ENCODE measurements at regions not wholly inside any gene's neighbourhood (a gene's known extent, or its start where the extent isn't known, plus 50 kb on each side); places are given as distances from the start of the nearest gene placed in this dataset.

DNA sequence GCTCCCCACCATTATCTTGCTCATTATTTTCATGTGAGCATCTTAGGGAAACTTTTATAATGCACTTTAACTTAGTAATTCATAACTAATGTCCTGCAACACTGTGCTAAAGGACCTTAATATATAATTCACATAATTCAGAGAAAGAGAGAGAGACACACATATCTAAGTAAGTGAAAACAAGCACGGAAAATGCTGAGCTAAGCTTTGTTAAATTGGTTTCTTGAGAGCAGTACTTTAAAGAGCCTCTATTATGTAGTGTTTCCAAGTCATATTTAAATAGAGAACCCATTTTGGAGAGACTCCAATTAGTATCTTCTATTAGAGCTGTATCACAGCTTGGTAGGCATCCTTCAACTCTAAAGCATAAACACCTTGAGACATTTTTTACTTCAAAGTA lies 354.1 kb upstream of the SOX14 start (continued):
- TF ChIP-seq, protein P1, sequence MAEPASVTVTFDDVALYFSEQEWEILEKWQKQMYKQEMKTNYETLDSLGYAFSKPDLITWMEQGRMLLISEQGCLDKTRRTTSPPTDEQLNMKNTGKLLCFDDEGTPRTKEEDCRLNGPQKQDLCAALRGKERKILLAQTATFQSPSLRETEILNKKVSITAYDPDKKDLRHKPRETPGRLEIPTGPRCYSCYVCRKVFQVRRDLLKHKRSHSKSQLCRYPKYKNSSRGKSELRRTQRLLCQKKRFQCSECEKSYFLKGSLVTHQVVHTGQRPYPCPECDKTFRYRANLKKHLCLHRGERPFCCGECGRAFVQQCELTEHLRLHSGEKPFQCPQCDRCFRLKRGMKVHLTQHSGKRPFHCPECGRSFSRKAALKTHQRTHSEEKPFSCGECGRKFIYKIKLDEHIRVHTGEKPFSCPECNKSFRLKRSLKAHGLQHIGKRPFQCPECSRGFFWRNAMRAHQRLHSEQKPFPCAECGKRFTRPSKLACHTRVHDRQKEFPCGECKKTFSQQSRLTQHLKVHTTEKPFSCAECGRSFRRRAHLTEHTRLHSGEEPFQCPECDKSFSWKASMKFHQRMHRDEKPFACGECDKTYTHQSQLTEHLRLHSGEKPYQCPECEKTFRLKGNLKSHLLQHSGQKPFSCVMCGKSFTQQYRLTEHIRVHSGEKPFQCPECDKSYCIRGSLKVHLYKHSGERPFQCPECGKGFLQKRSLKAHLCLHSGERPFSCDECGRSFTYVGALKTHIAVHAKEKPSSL (CRISPR knock-in tag; conservative IDR thresholded peaks at IDR 0.05): no peak
- TF ChIP-seq CREB1 (CRISPR knock-in tag; IDR thresholded peaks at IDR 0.05) (no peak), ETV6 (CRISPR knock-in tag; IDR thresholded peaks at IDR 0.05) (no peak), TP53 (CRISPR knock-in tag; IDR thresholded peaks at IDR 0.05) (no peak), ZNF121 (CRISPR knock-in tag; IDR thresholded peaks at IDR 0.05) (no peak)
- TF ChIP-seq, protein P2, sequence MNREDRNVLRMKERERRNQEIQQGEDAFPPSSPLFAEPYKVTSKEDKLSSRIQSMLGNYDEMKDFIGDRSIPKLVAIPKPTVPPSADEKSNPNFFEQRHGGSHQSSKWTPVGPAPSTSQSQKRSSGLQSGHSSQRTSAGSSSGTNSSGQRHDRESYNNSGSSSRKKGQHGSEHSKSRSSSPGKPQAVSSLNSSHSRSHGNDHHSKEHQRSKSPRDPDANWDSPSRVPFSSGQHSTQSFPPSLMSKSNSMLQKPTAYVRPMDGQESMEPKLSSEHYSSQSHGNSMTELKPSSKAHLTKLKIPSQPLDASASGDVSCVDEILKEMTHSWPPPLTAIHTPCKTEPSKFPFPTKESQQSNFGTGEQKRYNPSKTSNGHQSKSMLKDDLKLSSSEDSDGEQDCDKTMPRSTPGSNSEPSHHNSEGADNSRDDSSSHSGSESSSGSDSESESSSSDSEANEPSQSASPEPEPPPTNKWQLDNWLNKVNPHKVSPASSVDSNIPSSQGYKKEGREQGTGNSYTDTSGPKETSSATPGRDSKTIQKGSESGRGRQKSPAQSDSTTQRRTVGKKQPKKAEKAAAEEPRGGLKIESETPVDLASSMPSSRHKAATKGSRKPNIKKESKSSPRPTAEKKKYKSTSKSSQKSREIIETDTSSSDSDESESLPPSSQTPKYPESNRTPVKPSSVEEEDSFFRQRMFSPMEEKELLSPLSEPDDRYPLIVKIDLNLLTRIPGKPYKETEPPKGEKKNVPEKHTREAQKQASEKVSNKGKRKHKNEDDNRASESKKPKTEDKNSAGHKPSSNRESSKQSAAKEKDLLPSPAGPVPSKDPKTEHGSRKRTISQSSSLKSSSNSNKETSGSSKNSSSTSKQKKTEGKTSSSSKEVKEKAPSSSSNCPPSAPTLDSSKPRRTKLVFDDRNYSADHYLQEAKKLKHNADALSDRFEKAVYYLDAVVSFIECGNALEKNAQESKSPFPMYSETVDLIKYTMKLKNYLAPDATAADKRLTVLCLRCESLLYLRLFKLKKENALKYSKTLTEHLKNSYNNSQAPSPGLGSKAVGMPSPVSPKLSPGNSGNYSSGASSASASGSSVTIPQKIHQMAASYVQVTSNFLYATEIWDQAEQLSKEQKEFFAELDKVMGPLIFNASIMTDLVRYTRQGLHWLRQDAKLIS (CRISPR knock-in tag; IDR thresholded peaks at IDR 0.05; ENCODE audit: borderline replicate concordance): no peak
- TF ChIP-seq, protein P3, sequence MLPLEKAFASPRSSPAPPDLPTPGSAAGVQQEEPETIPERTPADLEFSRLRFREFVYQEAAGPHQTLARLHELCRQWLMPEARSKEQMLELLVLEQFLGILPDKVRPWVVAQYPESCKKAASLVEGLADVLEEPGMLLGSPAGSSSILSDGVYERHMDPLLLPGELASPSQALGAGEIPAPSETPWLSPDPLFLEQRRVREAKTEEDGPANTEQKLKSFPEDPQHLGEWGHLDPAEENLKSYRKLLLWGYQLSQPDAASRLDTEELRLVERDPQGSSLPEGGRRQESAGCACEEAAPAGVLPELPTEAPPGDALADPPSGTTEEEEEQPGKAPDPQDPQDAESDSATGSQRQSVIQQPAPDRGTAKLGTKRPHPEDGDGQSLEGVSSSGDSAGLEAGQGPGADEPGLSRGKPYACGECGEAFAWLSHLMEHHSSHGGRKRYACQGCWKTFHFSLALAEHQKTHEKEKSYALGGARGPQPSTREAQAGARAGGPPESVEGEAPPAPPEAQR (CRISPR knock-in tag; IDR thresholded peaks at IDR 0.05): no peak

DNA sequence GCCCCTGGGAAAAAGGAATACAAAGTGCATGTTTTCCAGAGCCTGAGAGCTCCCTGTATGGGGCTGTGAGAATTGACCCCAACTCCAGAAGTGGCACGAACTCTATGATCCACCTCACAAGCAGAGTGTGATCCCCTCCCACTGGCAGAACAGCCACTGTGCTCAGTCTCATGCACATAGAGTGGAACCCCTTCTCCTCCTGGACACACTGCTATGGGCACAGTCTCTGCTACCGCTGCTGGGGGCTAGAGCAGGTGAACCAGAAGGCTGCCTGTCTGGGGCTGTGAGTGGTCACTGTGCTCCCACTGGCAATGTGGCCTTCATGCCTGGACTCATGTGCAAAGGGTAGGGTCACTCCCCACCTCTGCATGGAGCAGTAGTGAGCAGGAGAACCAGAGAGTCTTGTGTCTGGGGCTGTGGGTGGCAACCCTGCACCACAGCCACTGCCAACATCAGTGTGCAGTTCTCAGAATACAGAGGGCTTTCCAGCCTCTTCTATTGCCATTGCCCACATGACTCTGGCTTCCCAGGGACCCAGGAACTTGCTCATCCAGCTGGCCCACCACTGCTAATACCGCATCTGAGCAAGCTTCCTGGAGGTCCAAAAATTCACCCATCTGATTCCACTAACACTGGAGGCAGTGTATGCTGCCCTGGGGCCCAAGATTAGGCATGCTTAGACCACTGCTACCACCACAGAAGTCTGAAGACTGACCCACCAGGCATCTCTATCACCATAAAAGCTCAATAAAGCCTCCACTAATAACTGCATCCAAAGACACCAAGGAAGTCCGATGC lies 343.7 kb upstream of the SOX14 start:
- ATAC-seq (no peak), DNase-seq (ENCODE audit: low spot score) (no peak)
- Mint-ChIP-seq H3K36me3 (peaks cover 3% of the 10 kb centered on the region; the same call in 1 of the 2 replicates), H3K9me3 (peaks cover 31% of the 10 kb centered on the region), H3K4me1 (no peaks in the 10 kb centered on the region), H3K4me3 (no peak overlapping the region), H3K27ac (no peak overlapping the region), H3K27me3 (ENCODE audit: low read depth) (peaks cover 3% of the 10 kb centered on the region; the same call in 1 of the 2 replicates)
- TF ChIP-seq, protein P4, sequence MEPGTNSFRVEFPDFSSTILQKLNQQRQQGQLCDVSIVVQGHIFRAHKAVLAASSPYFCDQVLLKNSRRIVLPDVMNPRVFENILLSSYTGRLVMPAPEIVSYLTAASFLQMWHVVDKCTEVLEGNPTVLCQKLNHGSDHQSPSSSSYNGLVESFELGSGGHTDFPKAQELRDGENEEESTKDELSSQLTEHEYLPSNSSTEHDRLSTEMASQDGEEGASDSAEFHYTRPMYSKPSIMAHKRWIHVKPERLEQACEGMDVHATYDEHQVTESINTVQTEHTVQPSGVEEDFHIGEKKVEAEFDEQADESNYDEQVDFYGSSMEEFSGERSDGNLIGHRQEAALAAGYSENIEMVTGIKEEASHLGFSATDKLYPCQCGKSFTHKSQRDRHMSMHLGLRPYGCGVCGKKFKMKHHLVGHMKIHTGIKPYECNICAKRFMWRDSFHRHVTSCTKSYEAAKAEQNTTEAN (CRISPR knock-in tag; IDR thresholded peaks at IDR 0.05): no peak
- TF ChIP-seq, protein P5, sequence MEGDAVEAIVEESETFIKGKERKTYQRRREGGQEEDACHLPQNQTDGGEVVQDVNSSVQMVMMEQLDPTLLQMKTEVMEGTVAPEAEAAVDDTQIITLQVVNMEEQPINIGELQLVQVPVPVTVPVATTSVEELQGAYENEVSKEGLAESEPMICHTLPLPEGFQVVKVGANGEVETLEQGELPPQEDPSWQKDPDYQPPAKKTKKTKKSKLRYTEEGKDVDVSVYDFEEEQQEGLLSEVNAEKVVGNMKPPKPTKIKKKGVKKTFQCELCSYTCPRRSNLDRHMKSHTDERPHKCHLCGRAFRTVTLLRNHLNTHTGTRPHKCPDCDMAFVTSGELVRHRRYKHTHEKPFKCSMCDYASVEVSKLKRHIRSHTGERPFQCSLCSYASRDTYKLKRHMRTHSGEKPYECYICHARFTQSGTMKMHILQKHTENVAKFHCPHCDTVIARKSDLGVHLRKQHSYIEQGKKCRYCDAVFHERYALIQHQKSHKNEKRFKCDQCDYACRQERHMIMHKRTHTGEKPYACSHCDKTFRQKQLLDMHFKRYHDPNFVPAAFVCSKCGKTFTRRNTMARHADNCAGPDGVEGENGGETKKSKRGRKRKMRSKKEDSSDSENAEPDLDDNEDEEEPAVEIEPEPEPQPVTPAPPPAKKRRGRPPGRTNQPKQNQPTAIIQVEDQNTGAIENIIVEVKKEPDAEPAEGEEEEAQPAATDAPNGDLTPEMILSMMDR (IDR thresholded peaks at IDR 0.05): no peak
- TF ChIP-seq FOXP1 (CRISPR knock-in tag; IDR thresholded peaks at IDR 0.05; ENCODE audit: borderline replicate concordance): no peak
- no peak for TF ChIP-seq ZNF232 (CRISPR knock-in tag; IDR thresholded peaks at IDR 0.05)
- no peak for TF ChIP-seq NFYB (CRISPR knock-in tag; conservative IDR thresholded peaks at IDR 0.05; ENCODE audit: low read depth)
- no peak for TF ChIP-seq FOXJ3 (CRISPR knock-in tag; IDR thresholded peaks at IDR 0.05; ENCODE audit: borderline replicate concordance)
- TF ChIP-seq, protein P6, sequence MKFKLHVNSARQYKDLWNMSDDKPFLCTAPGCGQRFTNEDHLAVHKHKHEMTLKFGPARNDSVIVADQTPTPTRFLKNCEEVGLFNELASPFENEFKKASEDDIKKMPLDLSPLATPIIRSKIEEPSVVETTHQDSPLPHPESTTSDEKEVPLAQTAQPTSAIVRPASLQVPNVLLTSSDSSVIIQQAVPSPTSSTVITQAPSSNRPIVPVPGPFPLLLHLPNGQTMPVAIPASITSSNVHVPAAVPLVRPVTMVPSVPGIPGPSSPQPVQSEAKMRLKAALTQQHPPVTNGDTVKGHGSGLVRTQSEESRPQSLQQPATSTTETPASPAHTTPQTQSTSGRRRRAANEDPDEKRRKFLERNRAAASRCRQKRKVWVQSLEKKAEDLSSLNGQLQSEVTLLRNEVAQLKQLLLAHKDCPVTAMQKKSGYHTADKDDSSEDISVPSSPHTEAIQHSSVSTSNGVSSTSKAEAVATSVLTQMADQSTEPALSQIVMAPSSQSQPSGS (CRISPR knock-in tag; IDR thresholded peaks at IDR 0.05; ENCODE audit: borderline replicate concordance, low read depth): no peak
- TF ChIP-seq ZNF671 (CRISPR knock-in tag; IDR thresholded peaks at IDR 0.05): no peak
- TF ChIP-seq TEAD4 (CRISPR knock-in tag; IDR thresholded peaks at IDR 0.05): no peak
- TF ChIP-seq, protein P3 (CRISPR knock-in tag; IDR thresholded peaks at IDR 0.05): no peak
- no peak for TF ChIP-seq ESRRA (CRISPR knock-in tag; IDR thresholded peaks at IDR 0.05; ENCODE audit: borderline replicate concordance)
- no peak for TF ChIP-seq ZNF396 (CRISPR knock-in tag; IDR thresholded peaks at IDR 0.05; ENCODE audit: borderline replicate concordance)
- no peak for TF ChIP-seq TP53 (CRISPR knock-in tag; IDR thresholded peaks at IDR 0.05)
- TF ChIP-seq CREB1 (CRISPR knock-in tag; IDR thresholded peaks at IDR 0.05): no peak
- no peak for TF ChIP-seq KAT7 (CRISPR knock-in tag; IDR thresholded peaks at IDR 0.05; ENCODE audit: borderline replicate concordance)
- TF ChIP-seq, protein P7, sequence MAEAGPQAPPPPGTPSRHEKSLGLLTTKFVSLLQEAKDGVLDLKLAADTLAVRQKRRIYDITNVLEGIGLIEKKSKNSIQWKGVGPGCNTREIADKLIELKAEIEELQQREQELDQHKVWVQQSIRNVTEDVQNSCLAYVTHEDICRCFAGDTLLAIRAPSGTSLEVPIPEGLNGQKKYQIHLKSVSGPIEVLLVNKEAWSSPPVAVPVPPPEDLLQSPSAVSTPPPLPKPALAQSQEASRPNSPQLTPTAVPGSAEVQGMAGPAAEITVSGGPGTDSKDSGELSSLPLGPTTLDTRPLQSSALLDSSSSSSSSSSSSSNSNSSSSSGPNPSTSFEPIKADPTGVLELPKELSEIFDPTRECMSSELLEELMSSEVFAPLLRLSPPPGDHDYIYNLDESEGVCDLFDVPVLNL (CRISPR knock-in tag; IDR thresholded peaks at IDR 0.05; ENCODE audit: borderline replicate concordance, low read depth): no peak
- ChIA-PET POLR2A (no interaction called here), CTCF (interaction anchor here (0.6 kb wide), 1 partner anchor 58 kb away, joined by 3 read pairs; no protein-coding TSS in a partner anchor)

Data from WTC11 (cell line).